ENCODE measurements at regions not wholly inside any gene's neighbourhood (a gene's known extent, or its start where the extent isn't known, plus 50 kb on each side); places are given as distances from the start of the nearest gene placed in this dataset.

DNA sequence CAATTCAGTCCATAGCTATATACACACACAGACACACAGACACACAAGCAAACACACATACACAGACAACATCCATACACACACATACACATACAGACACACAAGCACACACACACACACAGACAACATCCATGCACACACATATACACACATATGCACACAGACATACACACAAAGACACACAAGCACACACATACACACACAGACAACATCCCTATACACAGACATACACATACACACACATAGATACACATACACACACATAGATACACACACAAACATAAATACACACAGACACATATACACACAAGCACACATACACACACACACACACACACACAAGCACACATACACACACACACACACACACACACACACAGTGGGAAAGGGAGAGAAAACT lies 254.8 kb downstream of the VRK1 start:
- H3K27ac ChIP-seq (ENCODE audit: low read depth in 2 of 2, low read length in 1 of 2): no peak overlapping the region
- H4K20me1 ChIP-seq (ENCODE audit: insufficient read depth): no peaks in the 10 kb centered on the region
- CTCF ChIA-PET: no interaction called here
- no peak overlapping the region for H3K4me3 ChIP-seq (ENCODE audit: low read depth in 2 of 2, low read length in 1 of 2)
- H3K79me2 ChIP-seq (ENCODE audit: insufficient read depth): no peaks in the 10 kb centered on the region
- no peaks in the 10 kb centered on the region; a peak in 1 of 4 replicates for H3K4me1 ChIP-seq (ENCODE audit: control insufficient read depth in 1 of 2, insufficient read depth in 2 of 2, low read depth in 1 of 2, low read length in 1 of 2)
- no peaks in the 10 kb centered on the region for H3K9me2 ChIP-seq
- TF ChIP-seq, protein P1, sequence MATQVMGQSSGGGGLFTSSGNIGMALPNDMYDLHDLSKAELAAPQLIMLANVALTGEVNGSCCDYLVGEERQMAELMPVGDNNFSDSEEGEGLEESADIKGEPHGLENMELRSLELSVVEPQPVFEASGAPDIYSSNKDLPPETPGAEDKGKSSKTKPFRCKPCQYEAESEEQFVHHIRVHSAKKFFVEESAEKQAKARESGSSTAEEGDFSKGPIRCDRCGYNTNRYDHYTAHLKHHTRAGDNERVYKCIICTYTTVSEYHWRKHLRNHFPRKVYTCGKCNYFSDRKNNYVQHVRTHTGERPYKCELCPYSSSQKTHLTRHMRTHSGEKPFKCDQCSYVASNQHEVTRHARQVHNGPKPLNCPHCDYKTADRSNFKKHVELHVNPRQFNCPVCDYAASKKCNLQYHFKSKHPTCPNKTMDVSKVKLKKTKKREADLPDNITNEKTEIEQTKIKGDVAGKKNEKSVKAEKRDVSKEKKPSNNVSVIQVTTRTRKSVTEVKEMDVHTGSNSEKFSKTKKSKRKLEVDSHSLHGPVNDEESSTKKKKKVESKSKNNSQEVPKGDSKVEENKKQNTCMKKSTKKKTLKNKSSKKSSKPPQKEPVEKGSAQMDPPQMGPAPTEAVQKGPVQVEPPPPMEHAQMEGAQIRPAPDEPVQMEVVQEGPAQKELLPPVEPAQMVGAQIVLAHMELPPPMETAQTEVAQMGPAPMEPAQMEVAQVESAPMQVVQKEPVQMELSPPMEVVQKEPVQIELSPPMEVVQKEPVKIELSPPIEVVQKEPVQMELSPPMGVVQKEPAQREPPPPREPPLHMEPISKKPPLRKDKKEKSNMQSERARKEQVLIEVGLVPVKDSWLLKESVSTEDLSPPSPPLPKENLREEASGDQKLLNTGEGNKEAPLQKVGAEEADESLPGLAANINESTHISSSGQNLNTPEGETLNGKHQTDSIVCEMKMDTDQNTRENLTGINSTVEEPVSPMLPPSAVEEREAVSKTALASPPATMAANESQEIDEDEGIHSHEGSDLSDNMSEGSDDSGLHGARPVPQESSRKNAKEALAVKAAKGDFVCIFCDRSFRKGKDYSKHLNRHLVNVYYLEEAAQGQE (IDR thresholded peaks at IDR 0.05; ENCODE audit: low read depth, low read length): no peak
- TF ChIP-seq, protein P2, sequence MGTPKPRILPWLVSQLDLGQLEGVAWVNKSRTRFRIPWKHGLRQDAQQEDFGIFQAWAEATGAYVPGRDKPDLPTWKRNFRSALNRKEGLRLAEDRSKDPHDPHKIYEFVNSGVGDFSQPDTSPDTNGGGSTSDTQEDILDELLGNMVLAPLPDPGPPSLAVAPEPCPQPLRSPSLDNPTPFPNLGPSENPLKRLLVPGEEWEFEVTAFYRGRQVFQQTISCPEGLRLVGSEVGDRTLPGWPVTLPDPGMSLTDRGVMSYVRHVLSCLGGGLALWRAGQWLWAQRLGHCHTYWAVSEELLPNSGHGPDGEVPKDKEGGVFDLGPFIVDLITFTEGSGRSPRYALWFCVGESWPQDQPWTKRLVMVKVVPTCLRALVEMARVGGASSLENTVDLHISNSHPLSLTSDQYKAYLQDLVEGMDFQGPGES (IDR thresholded peaks at IDR 0.05; ENCODE audit: low read depth, low read length): no peak
- TF ChIP-seq FOXJ3 (CRISPR knock-in tag; IDR thresholded peaks at IDR 0.05) (no peak), RFX5 (IDR thresholded peaks at IDR 0.05; ENCODE audit: low read length) (no peak), EP300 (IDR thresholded peaks at IDR 0.05; ENCODE audit: borderline replicate concordance in 1 of 2, low read depth in 1 of 2, low read length in 1 of 2) (no peak)
- TF ChIP-seq, protein P3, sequence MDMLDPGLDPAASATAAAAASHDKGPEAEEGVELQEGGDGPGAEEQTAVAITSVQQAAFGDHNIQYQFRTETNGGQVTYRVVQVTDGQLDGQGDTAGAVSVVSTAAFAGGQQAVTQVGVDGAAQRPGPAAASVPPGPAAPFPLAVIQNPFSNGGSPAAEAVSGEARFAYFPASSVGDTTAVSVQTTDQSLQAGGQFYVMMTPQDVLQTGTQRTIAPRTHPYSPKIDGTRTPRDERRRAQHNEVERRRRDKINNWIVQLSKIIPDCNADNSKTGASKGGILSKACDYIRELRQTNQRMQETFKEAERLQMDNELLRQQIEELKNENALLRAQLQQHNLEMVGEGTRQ (IDR thresholded peaks at IDR 0.05; ENCODE audit: borderline replicate concordance, low read depth, low read length): no peak
- TF ChIP-seq, protein P4, sequence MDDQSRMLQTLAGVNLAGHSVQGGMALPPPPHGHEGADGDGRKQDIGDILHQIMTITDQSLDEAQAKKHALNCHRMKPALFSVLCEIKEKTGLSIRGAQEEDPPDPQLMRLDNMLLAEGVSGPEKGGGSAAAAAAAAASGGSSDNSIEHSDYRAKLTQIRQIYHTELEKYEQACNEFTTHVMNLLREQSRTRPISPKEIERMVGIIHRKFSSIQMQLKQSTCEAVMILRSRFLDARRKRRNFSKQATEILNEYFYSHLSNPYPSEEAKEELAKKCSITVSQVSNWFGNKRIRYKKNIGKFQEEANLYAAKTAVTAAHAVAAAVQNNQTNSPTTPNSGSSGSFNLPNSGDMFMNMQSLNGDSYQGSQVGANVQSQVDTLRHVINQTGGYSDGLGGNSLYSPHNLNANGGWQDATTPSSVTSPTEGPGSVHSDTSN (IDR thresholded peaks at IDR 0.05): no peak
- TF ChIP-seq, protein P5, sequence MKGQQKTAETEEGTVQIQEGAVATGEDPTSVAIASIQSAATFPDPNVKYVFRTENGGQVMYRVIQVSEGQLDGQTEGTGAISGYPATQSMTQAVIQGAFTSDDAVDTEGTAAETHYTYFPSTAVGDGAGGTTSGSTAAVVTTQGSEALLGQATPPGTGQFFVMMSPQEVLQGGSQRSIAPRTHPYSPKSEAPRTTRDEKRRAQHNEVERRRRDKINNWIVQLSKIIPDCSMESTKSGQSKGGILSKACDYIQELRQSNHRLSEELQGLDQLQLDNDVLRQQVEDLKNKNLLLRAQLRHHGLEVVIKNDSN (IDR thresholded peaks at IDR 0.05; ENCODE audit: borderline replicate concordance, low read depth): no peak
- H2AFZ ChIP-seq (ENCODE audit: low read depth): no peak overlapping the region
- H3K9ac ChIP-seq: no peak overlapping the region
- no peaks in the 10 kb centered on the region for H3K27me3 ChIP-seq (ENCODE audit: insufficient read depth)
- no peaks in the 10 kb centered on the region for H3K9me3 ChIP-seq
- H3F3A ChIP-seq (replicated peaks; ENCODE audit: insufficient read depth): no peaks in the 10 kb centered on the region
- POLR2A ChIA-PET: no interaction called here
- H3K36me3 ChIP-seq (replicated peaks in 1 of 2; ENCODE audit: control insufficient read depth in 1 of 2, insufficient read depth in 2 of 2, low read length in 1 of 2): no peaks in the 10 kb centered on the region
- no peak overlapping the region for H3K4me2 ChIP-seq
- no peak for DNase-seq

DNA sequence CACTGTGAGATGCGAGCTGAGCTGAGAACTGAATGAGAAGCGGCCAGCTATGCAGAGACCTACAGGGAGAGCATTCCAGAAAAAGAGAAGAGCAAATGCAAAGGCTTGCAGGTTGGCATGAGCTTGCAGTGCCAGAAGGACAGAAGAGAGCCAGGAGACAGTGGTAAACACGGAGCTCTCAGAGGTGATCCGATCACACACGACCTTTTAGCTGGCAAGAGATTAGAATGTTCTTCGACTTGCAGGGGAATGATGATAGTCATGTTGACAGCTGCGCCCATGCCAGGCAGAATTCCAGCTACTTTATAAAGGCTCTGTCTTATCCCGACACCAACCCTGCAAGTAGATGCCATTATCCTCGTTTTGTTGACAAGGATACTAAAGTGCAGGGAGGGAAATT lies 256.8 kb downstream of the VRK1 start:
- H2AFZ ChIP-seq (ENCODE audit: low read depth): no peak overlapping the region
- no peak for DNase-seq
- H3K9ac ChIP-seq: no peak overlapping the region
- no peaks in the 10 kb centered on the region for H3K79me2 ChIP-seq (ENCODE audit: insufficient read depth)
- ChIA-PET POLR2A (no interaction called here), CTCF (no interaction called here)
- H3K9me3 ChIP-seq: no peaks in the 10 kb centered on the region
- H3K9me2 ChIP-seq: no peaks in the 10 kb centered on the region
- H3K4me2 ChIP-seq: no peak overlapping the region
- WGBS (ENCODE audit: low lambda C conversion rate): 43% methylated on average over 6 of the region's 9 CpGs
- H3F3A ChIP-seq (replicated peaks; ENCODE audit: insufficient read depth): no peaks in the 10 kb centered on the region
- no peaks in the 10 kb centered on the region for H3K36me3 ChIP-seq (replicated peaks in 1 of 2; ENCODE audit: control insufficient read depth in 1 of 2, insufficient read depth in 2 of 2, low read length in 1 of 2)
- no peaks in the 10 kb centered on the region for H4K20me1 ChIP-seq (ENCODE audit: insufficient read depth)
- H3K27me3 ChIP-seq (ENCODE audit: insufficient read depth): no peaks in the 10 kb centered on the region
- H3K27ac ChIP-seq (ENCODE audit: low read depth in 2 of 2, low read length in 1 of 2): no peak overlapping the region
- H3K4me1 ChIP-seq (ENCODE audit: control insufficient read depth in 1 of 2, insufficient read depth in 2 of 2, low read depth in 1 of 2, low read length in 1 of 2): no peaks in the 10 kb centered on the region; a peak in 1 of 4 replicates
- H3K4me3 ChIP-seq (ENCODE audit: low read depth in 2 of 2, low read length in 1 of 2): no peak overlapping the region
- no peak for TF ChIP-seq POLR2AphosphoS5 (IDR thresholded peaks at IDR 0.05; ENCODE audit: low read depth, low read length)
- TF ChIP-seq SIN3A (IDR thresholded peaks at IDR 0.05; ENCODE audit: borderline replicate concordance, low read depth, low read length): no peak
- no peak for TF ChIP-seq RAD21 (IDR thresholded peaks at IDR 0.05; ENCODE audit: low read length)
- no peak for TF ChIP-seq MEF2A (IDR thresholded peaks at IDR 0.05; ENCODE audit: borderline replicate concordance, low read depth)
- TF ChIP-seq, protein P6, sequence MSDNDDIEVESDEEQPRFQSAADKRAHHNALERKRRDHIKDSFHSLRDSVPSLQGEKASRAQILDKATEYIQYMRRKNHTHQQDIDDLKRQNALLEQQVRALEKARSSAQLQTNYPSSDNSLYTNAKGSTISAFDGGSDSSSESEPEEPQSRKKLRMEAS (IDR thresholded peaks at IDR 0.05; ENCODE audit: low read depth): no peak
- no peak for TF ChIP-seq RCOR1 (IDR thresholded peaks at IDR 0.05; ENCODE audit: low read length)
- TF ChIP-seq, protein P3 (IDR thresholded peaks at IDR 0.05; ENCODE audit: borderline replicate concordance, low read depth, low read length): no peak
- no peak for TF ChIP-seq FOSL2 (IDR thresholded peaks at IDR 0.05; ENCODE audit: borderline replicate concordance, low read depth)
- TF ChIP-seq GABPA (IDR thresholded peaks at IDR 0.05; ENCODE audit: low read depth): no peak
- TF ChIP-seq, protein P5 (IDR thresholded peaks at IDR 0.05; ENCODE audit: borderline replicate concordance, low read depth): no peak
- TF ChIP-seq TAF1 (IDR thresholded peaks at IDR 0.05; ENCODE audit: borderline replicate concordance, low read depth, low read length): no peak
- TF ChIP-seq RFX5 (IDR thresholded peaks at IDR 0.05; ENCODE audit: low read length): no peak

Data from SK-N-SH (cell line).